ENCODE measurements at regions not wholly inside any gene's neighbourhood (a gene's known extent, or its start where the extent isn't known, plus 50 kb on each side); places are given as distances from the start of the nearest gene placed in this dataset.
"Not testable (repeated sequence)": the region's sequence is repeated elsewhere in the genome, so short reads cannot be mapped to it uniquely, and the experiment has no call there.

- no peaks in the 10 kb centered on the region for H3K36me3 ChIP-seq
- no peaks in the 10 kb centered on the region for H3K4me1 ChIP-seq
- intact Hi-C loops (cut with DNase I), result no loop called here
- no peaks in the 10 kb centered on the region for H3K9me3 ChIP-seq
- no peak overlapping the region for H3K27ac ChIP-seq
- DNase-seq, result no peak
- H3K4me3 ChIP-seq, result no peak overlapping the region
- no peak for ATAC-seq
- H3K27me3 ChIP-seq (ENCODE audit: low read depth), result no peaks in the 10 kb centered on the region
- no peak for TF ChIP-seq CTCF (IDR thresholded peaks at IDR 0.05)
Measured at GRCh38 chr7:136105191-136105590, 128.0 kb upstream of the MTPN start.

- no peaks in the 10 kb centered on the region for H3K4me1 ChIP-seq
- no peaks in the 10 kb centered on the region for H3K36me3 ChIP-seq
- H3K9me3 ChIP-seq, result no peaks in the 10 kb centered on the region
- no peaks in the 10 kb centered on the region for H3K27me3 ChIP-seq (ENCODE audit: low read depth)
- DNase-seq (no peak), ATAC-seq (no peak)
- no peak overlapping the region for H3K4me3 ChIP-seq
- H3K27ac ChIP-seq, result no peak overlapping the region
- no peak for TF ChIP-seq CTCF (IDR thresholded peaks at IDR 0.05)
- intact Hi-C loops (cut with DNase I), result no loop called here
Measured at GRCh38 chr7:136104269-136104603, 127.1 kb upstream of the MTPN start.

- no peaks in the 10 kb centered on the region for H3K4me1 ChIP-seq
- TF ChIP-seq CTCF (IDR thresholded peaks at IDR 0.05), result no peak
- no peak overlapping the region for H3K4me3 ChIP-seq
- no peak for DNase-seq
- intact Hi-C loops (cut with DNase I), result no loop called here
- no peaks in the 10 kb centered on the region for H3K9me3 ChIP-seq
- no peaks in the 10 kb centered on the region for H3K27me3 ChIP-seq (ENCODE audit: low read depth)
- no peak overlapping the region for H3K27ac ChIP-seq
- H3K36me3 ChIP-seq, result no peaks in the 10 kb centered on the region
- no peak for ATAC-seq
Measured at GRCh38 chr7:136103545-136104268, 126.5 kb upstream of the MTPN start.

- no peak for ATAC-seq
- no peak for DNase-seq
- no peak for TF ChIP-seq CTCF (IDR thresholded peaks at IDR 0.05)
- no peak overlapping the region for H3K27ac ChIP-seq
- H3K27me3 ChIP-seq (ENCODE audit: low read depth), result no peaks in the 10 kb centered on the region
- H3K4me3 ChIP-seq, result no peak overlapping the region
- H3K36me3 ChIP-seq, result no peaks in the 10 kb centered on the region
- intact Hi-C loops (cut with DNase I), result no loop called here
- no peaks in the 10 kb centered on the region for H3K9me3 ChIP-seq
- no peaks in the 10 kb centered on the region for H3K4me1 ChIP-seq
Measured at GRCh38 chr7:136102881-136103280, 125.7 kb upstream of the MTPN start.

- H3K27me3 ChIP-seq (ENCODE audit: low read depth); ATAC-seq; H3K4me3 ChIP-seq; H3K4me1 ChIP-seq; H3K27ac ChIP-seq; H3K9me3 ChIP-seq; H3K36me3 ChIP-seq; intact Hi-C loops (cut with DNase I); DNase-seq: not testable (repeated sequence)
Measured at GRCh38 chr7:136092714-136093113, 115.6 kb upstream of the MTPN start.

GRCh38 chr7:136087881-136088280 is 110.7 kb upstream of the MTPN start:
- H3K36me3 ChIP-seq, result no peaks in the 10 kb centered on the region
- no peaks in the 10 kb centered on the region for H3K4me1 ChIP-seq
- no peak overlapping the region for H3K4me3 ChIP-seq
- TF ChIP-seq CTCF (IDR thresholded peaks at IDR 0.05), result no peak
- no peak for DNase-seq
- no peak overlapping the region for H3K27ac ChIP-seq
- no peaks in the 10 kb centered on the region for H3K27me3 ChIP-seq (ENCODE audit: low read depth)
- H3K9me3 ChIP-seq, result no peaks in the 10 kb centered on the region
- intact Hi-C loops (cut with DNase I), result no loop called here
- ATAC-seq, result no peak
